ENCODE measurements at regions not wholly inside any gene's neighbourhood (a gene's known extent, or its start where the extent isn't known, plus 50 kb on each side); places are given as distances from the start of the nearest gene placed in this dataset.

DNA sequence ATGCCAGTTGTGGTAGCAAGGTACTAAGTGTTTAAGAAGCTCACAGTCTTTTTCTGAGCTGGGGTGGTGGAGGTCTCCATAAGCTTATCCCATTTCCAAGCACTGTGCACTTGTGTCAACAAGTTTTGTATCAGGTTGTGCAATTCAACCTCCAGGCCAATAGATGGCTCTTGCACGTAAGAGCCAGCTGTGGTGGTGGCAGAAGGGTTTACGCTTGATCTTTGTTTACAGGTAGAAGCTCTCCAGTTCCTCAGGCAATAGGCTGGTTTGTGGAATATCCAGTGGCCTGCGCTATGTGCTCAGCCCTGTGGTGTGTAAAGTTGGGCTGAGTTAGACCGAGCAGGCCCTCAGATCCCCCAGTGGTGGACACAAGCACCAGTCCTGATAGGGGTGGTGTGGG lies 89.7 kb upstream of the CNTNAP5 start:
- H3K9me2 ChIP-seq (replicated peaks; ENCODE audit: insufficient read depth, low read length) = no peaks in the 10 kb centered on the region
- no peak overlapping the region for H3K4me2 ChIP-seq (ENCODE audit: low read depth, low read length)
- H3F3A ChIP-seq (ENCODE audit: insufficient read depth, low read length) = no peaks in the 10 kb centered on the region
- H4K20me1 ChIP-seq (ENCODE audit: insufficient read depth, low read length) = no peaks in the 10 kb centered on the region
- H3K27me3 ChIP-seq (replicated peaks; ENCODE audit: insufficient read depth, low read length) = no peaks in the 10 kb centered on the region
- no peaks in the 10 kb centered on the region for H3K79me2 ChIP-seq (ENCODE audit: low read length)
- H3K4me1 ChIP-seq (ENCODE audit: low read length) = no peaks in the 10 kb centered on the region
- no peak overlapping the region for H3K4me3 ChIP-seq (ENCODE audit: low read length)
- TF ChIP-seq EZH2phosphoT487 (IDR thresholded peaks at IDR 0.05; ENCODE audit: low read length) (no peak), CTCF (IDR thresholded peaks at IDR 0.05; ENCODE audit: low read length) (0 out of 2 replicates have a peak, but pooled peaks have one; percentile 3)
- no peak overlapping the region for H2AFZ ChIP-seq (ENCODE audit: low read length)
- H3K27ac ChIP-seq (ENCODE audit: low read length) = no peak overlapping the region
- no peaks in the 10 kb centered on the region for H3K9me3 ChIP-seq (replicated peaks; ENCODE audit: insufficient read depth, low read length)
- DNase-seq = no peak
- H3K36me3 ChIP-seq (replicated peaks; ENCODE audit: insufficient read depth, low read length) = no peaks in the 10 kb centered on the region
- no peak overlapping the region for H3K9ac ChIP-seq (ENCODE audit: low read length)

DNA sequence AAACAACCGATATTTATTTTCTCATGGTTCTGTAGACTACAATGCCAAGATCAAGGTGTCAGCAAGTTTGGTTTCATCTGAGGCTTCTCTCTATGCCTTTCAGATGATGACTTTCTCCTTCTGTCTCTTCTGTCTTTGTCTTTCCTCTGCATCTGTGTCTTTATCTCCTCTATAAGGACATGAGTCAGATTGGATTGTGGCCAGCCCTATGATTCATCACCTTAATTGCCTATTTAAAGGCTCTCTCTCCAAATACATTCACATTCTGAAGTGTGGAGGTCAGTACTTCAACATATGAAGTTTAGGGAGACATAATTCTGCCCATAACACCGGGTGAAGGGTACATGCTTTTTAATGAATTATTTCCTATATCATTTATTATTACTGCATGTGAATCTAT lies 71.2 kb upstream of the CNTNAP5 start:
- no peak for DNase-seq
- Histone ChIP-seq H3K4me1 (ENCODE audit: low read length) (no peaks in the 10 kb centered on the region), H3K9ac (ENCODE audit: low read length) (no peak overlapping the region), H3K79me2 (ENCODE audit: low read length) (no peaks in the 10 kb centered on the region), H3K27ac (ENCODE audit: low read length) (no peak overlapping the region), H3F3A (ENCODE audit: insufficient read depth, low read length) (no peaks in the 10 kb centered on the region), H3K4me2 (ENCODE audit: low read depth, low read length) (no peak overlapping the region), H3K9me2 (replicated peaks; ENCODE audit: insufficient read depth, low read length) (no peaks in the 10 kb centered on the region), H3K36me3 (replicated peaks; ENCODE audit: insufficient read depth, low read length) (no peaks in the 10 kb centered on the region; the same call in 1 of the 2 replicates), H2AFZ (ENCODE audit: low read length) (no peak overlapping the region), H4K20me1 (ENCODE audit: insufficient read depth, low read length) (no peaks in the 10 kb centered on the region), H3K4me3 (ENCODE audit: low read length) (no peak overlapping the region), H3K9me3 (replicated peaks; ENCODE audit: insufficient read depth, low read length) (no peaks in the 10 kb centered on the region), H3K27me3 (replicated peaks; ENCODE audit: insufficient read depth, low read length) (no peaks in the 10 kb centered on the region)
- TF ChIP-seq EZH2phosphoT487 (IDR thresholded peaks at IDR 0.05; ENCODE audit: low read length) (no peak), EZH2 (optimal IDR thresholded peaks at IDR 0.05; ENCODE audit: low read depth, low read length) (no peak), CTCF (IDR thresholded peaks at IDR 0.05; ENCODE audit: low read length) (no peak)

- Histone ChIP-seq H3K9me3 (replicated peaks; ENCODE audit: insufficient read depth, low read length) (no peaks in the 10 kb centered on the region), H3K27me3 (replicated peaks; ENCODE audit: insufficient read depth, low read length) (no peaks in the 10 kb centered on the region), H3K27ac (ENCODE audit: low read length) (no peak overlapping the region), H3K4me2 (ENCODE audit: low read depth, low read length) (no peak overlapping the region), H3K36me3 (replicated peaks; ENCODE audit: insufficient read depth, low read length) (no peaks in the 10 kb centered on the region), H3K4me3 (ENCODE audit: low read length) (no peak overlapping the region), H4K20me1 (ENCODE audit: insufficient read depth, low read length) (no peaks in the 10 kb centered on the region), H3F3A (ENCODE audit: insufficient read depth, low read length) (no peaks in the 10 kb centered on the region), H3K9ac (ENCODE audit: low read length) (no peak overlapping the region), H3K9me2 (replicated peaks; ENCODE audit: insufficient read depth, low read length) (no peaks in the 10 kb centered on the region), H2AFZ (ENCODE audit: low read length) (no peak overlapping the region), H3K79me2 (ENCODE audit: low read length) (no peaks in the 10 kb centered on the region), H3K4me1 (ENCODE audit: low read length) (no peaks in the 10 kb centered on the region)
- TF ChIP-seq EZH2 (optimal IDR thresholded peaks at IDR 0.05; ENCODE audit: low read depth, low read length) (no peak), CTCF (IDR thresholded peaks at IDR 0.05; ENCODE audit: low read length) (no peak), EZH2phosphoT487 (IDR thresholded peaks at IDR 0.05; ENCODE audit: low read length) (no peak)
- no peak for DNase-seq
Observed at GRCh38 chr2:123958011-123958410, 67.1 kb upstream of the CNTNAP5 start.
